Small intestine (tissue), 7 donors: ENCODE measurements at regions not wholly inside any gene's neighbourhood (a gene's known extent, or its start where the extent isn't known, plus 50 kb on each side); places are given as distances from the start of the nearest gene placed in this dataset.

Experiments
- DNase-seq, 2 donors: peaks; one replicate each; pipeline versions ENCODE4 v3.0.0 to v3.0.0-alpha.2; 2013
- FAIRE-seq: peaks from 2 replicates; lab custom pipeline; 2012; peaks lifted over from hg19 to GRCh38; lab: Jason Lieb, UNC
- H3K27ac ChIP-seq, 3 donors: one replicate each; pipeline ENCODE4 v1.5.1; 2013; ENCODE audit warnings: low read length in 2 of 3, mild to moderate bottlenecking in 2 of 3, control low read depth in 1 of 3, inconsistent platforms in 1 of 3, low read depth in 1 of 3, moderate library complexity in 1 of 3
- H3K27me3 ChIP-seq, 3 donors: one replicate each; pipeline ENCODE4 v1.6.1; 2013; ENCODE audit warnings: low read length in 3 of 3, inconsistent platforms in 1 of 3; ENCODE audit not compliant: control insufficient read depth in 3 of 3, insufficient read depth in 3 of 3
- H3K36me3 ChIP-seq, 3 donors: one replicate each; pipeline ENCODE4 v1.6.1; 2013; ENCODE audit warnings: low read length in 3 of 3, inconsistent platforms in 1 of 3, low read depth in 1 of 3, mild to moderate bottlenecking in 1 of 3, moderate library complexity in 1 of 3; ENCODE audit not compliant: control insufficient read depth in 3 of 3, insufficient read depth in 2 of 3
- H3K4me1 ChIP-seq, 3 donors: one replicate each; pipeline ENCODE4 v1.6.1; 2013; ENCODE audit warnings: low read length in 2 of 3, inconsistent platforms in 1 of 3, low read depth in 1 of 3, mild to moderate bottlenecking in 1 of 3, moderate library complexity in 1 of 3; ENCODE audit not compliant: control insufficient read depth in 3 of 3, insufficient read depth in 2 of 3
- H3K4me3 ChIP-seq, 3 donors: one replicate each; pipeline ENCODE4 v1.5.1; 2013; ENCODE audit warnings: low read length in 3 of 3, control low read depth in 1 of 3, inconsistent platforms in 1 of 3, low read depth in 1 of 3, mild to moderate bottlenecking in 1 of 3, moderate library complexity in 1 of 3
- H3K9me3 ChIP-seq, 2 donors: one replicate each; pipeline ENCODE4 v1.6.1; 2013; ENCODE audit warnings: low read depth in 1 of 2, low read length in 1 of 2; ENCODE audit not compliant: control insufficient read depth in 2 of 2, insufficient read depth in 1 of 2
- WGBS, 3 donors: extraction: QIAGEN DNeasy Blood & Tissue Kit; methylation state at CpG; one replicate each; pipeline ENCODE4 v1.1.7; 2013; 5-methylcytosine and 5-hydroxymethylcytosine counted together
- donor health status: healthy with polysubstance abuse.
- donor health status: control.
- donor health status: control.
- donor health status: Bipolar disorder and iron deficiency.
- donor health status: healthy.

GRCh38 chr10:36506697-36507496 is 618.5 kb upstream of the ANKRD30A start:
- Histone ChIP-seq H3K36me3 (no peaks in the 10 kb centered on the region), H3K4me3 (no peak overlapping the region), H3K9me3 (peaks cover 0 to 1% of the 10 kb centered on the region in 2 donors), H3K4me1 (no peaks in the 10 kb centered on the region), H3K27me3 (no peaks in the 10 kb centered on the region), H3K27ac (no peak overlapping the region)
- DNase-seq (no peak), FAIRE-seq (no peak)
- WGBS, 3 donors, result 70 to 73% (median 70%) methylated on average over 5 of the region's 5 CpGs

GRCh38 chr10:36506261-36506660 is 619.1 kb upstream of the ANKRD30A start:
- Histone ChIP-seq H3K4me3 (no peak overlapping the region), H3K4me1 (no peaks in the 10 kb centered on the region), H3K36me3 (no peaks in the 10 kb centered on the region), H3K9me3 (peaks cover 0 to 1% of the 10 kb centered on the region in 2 donors), H3K27ac (no peak overlapping the region), H3K27me3 (no peaks in the 10 kb centered on the region)
- DNase-seq (no peak), FAIRE-seq (no peak)
- WGBS, 3 donors, result 42 to 56% (median 48%) methylated on average over 4 of the region's 4 CpGs

- H3K4me3 ChIP-seq, result no peak overlapping the region
- no peaks in the 10 kb centered on the region for H3K36me3 ChIP-seq
- peaks cover 0 to 1% of the 10 kb centered on the region in 2 donors for H3K9me3 ChIP-seq
- WGBS, 3 donors, result 59 to 63% (median 62%) methylated on average over 4 of the region's 4 CpGs
- DNase-seq (no peak), FAIRE-seq (no peak)
- no peak overlapping the region for H3K27ac ChIP-seq
- no peaks in the 10 kb centered on the region for H3K4me1 ChIP-seq
- H3K27me3 ChIP-seq, result no peaks in the 10 kb centered on the region
These were observed 620.6 kb upstream of the ANKRD30A start for GRCh38 chr10:36504758-36505157.

GRCh38 chr10:36500266-36500665 is 625.1 kb upstream of the ANKRD30A start:
- H3K9me3 ChIP-seq, result no peaks in the 10 kb centered on the region
- WGBS, 3 donors, result 61 to 84% (median 70%) methylated on average over 1 of the region's 1 CpG
- H3K4me3 ChIP-seq, result no peak overlapping the region
- DNase-seq, result no peak
- no peak overlapping the region for H3K27ac ChIP-seq
- no peaks in the 10 kb centered on the region for H3K36me3 ChIP-seq
- H3K27me3 ChIP-seq, result no peaks in the 10 kb centered on the region
- no peak for FAIRE-seq
- H3K4me1 ChIP-seq, result no peaks in the 10 kb centered on the region

- H3K36me3 ChIP-seq, result no peaks in the 10 kb centered on the region
- WGBS, 3 donors, result 46 to 83% (median 58%) methylated on average over 1 of the region's 1 CpG
- H3K4me1 ChIP-seq, result no peaks in the 10 kb centered on the region
- no peaks in the 10 kb centered on the region for H3K27me3 ChIP-seq
- FAIRE-seq (no peak), DNase-seq (no peak)
- no peaks in the 10 kb centered on the region for H3K9me3 ChIP-seq
- H3K4me3 ChIP-seq, result no peak overlapping the region
- no peak overlapping the region for H3K27ac ChIP-seq
These were observed 625.7 kb upstream of the ANKRD30A start for GRCh38 chr10:36499693-36500092.

GRCh38 chr10:36496758-36497157 is 628.6 kb upstream of the ANKRD30A start:
- H3K36me3 ChIP-seq, result no peaks in the 10 kb centered on the region
- H3K27me3 ChIP-seq, result no peaks in the 10 kb centered on the region
- no peaks in the 10 kb centered on the region for H3K9me3 ChIP-seq
- no peak for FAIRE-seq
- no peak for DNase-seq
- WGBS, 3 donors, result 71 to 76% (median 74%) methylated on average over 1 of the region's 1 CpG
- H3K4me1 ChIP-seq, result no peaks in the 10 kb centered on the region
- no peak overlapping the region for H3K27ac ChIP-seq
- no peak overlapping the region for H3K4me3 ChIP-seq

GRCh38 chr10:36494371-36494770 is 631.0 kb upstream of the ANKRD30A start:
- Histone ChIP-seq H3K27me3 (no peaks in the 10 kb centered on the region), H3K36me3 (no peaks in the 10 kb centered on the region), H3K4me3 (no peak overlapping the region), H3K27ac (no peak overlapping the region), H3K9me3 (no peaks in the 10 kb centered on the region), H3K4me1 (no peaks in the 10 kb centered on the region)
- WGBS, 3 donors, result 58 to 76% (median 58%) methylated on average over 2 of the region's 2 CpGs
- no peak for DNase-seq
- FAIRE-seq, result no peak

GRCh38 chr10:36493516-36493880 is 631.9 kb upstream of the ANKRD30A start:
- Histone ChIP-seq H3K4me3 (no peak overlapping the region), H3K9me3 (no peaks in the 10 kb centered on the region), H3K27me3 (no peaks in the 10 kb centered on the region), H3K36me3 (no peaks in the 10 kb centered on the region), H3K4me1 (no peaks in the 10 kb centered on the region), H3K27ac (no peak overlapping the region)
- no peak for DNase-seq
- 67 to 79% (median 78%) methylated on average over 1 of the region's 1 CpG for WGBS, 3 donors
- FAIRE-seq, result no peak
